Ovary (tissue), 7 donors: ENCODE measurements at regions not wholly inside any gene's neighbourhood (a gene's known extent, or its start where the extent isn't known, plus 50 kb on each side); places are given as distances from the start of the nearest gene placed in this dataset.

ENCODE experiments used
- DNase-seq, 5 donors: peaks; one replicate each; pipeline ENCODE4 v3.0.0-alpha.2; 2019 to 2020
- H3K27ac ChIP-seq, 2 donors: fragments of 200-600 bp; one replicate each; pipeline versions ENCODE4 v1.5.1 to v1.8.0; 2019 to 2022
- H3K27me3 ChIP-seq: fragments of 200-600 bp; one replicate; pipeline ENCODE4 v1.8.0; 2022
- H3K36me3 ChIP-seq: fragments of 200-600 bp; sonication (generic); one replicate; pipeline ENCODE4 v1.5.1; 2019
- H3K4me1 ChIP-seq: one replicate; pipeline ENCODE4 v1.8.1; 2013; ENCODE audit warnings: mild to moderate bottlenecking, moderate library complexity; ENCODE audit not compliant: insufficient read depth
- H3K4me3 ChIP-seq: fragments of 200-600 bp; sonication (generic); one replicate; pipeline ENCODE4 v1.5.1; 2017
- H3K9me3 ChIP-seq, 2 donors: fragments of 200-600 bp in 1 of 2; sonication (generic) in 1 of 2; one replicate each; pipeline versions ENCODE4 v1.5.1 to v1.8.1; 2013 to 2019; ENCODE audit warnings: mild to moderate bottlenecking in 1 of 2, moderate library complexity in 1 of 2
- EP300 ChIP-seq: sonication (generic); formaldehyde crosslinking; IDR thresholded peaks from one replicate; pipeline ENCODE4 v1.6.1; 2017; ENCODE audit warnings: antibody characterized with exemption
- POLR2A ChIP-seq: fragments of 450-650 bp; IDR thresholded peaks from one replicate; pipeline ENCODE4 v1.6.1; 2017; ENCODE audit warnings: antibody characterized with exemption, mild to moderate bottlenecking, moderate library complexity
- WGBS, 3 donors: extraction: QIAGEN DNeasy Blood & Tissue Kit in 1 of 3; methylation state at CpG; one replicate each; pipeline versions ENCODE4 v1.1.5 to v1.1.7; 2013 to 2017; 5-methylcytosine and 5-hydroxymethylcytosine counted together
- intact Hi-C, 4 donors: fragments of 100-400 bp; cut with DNase I; formaldehyde crosslinking; loops; one replicate each; pipeline versions ENCODE4 v1.11.0 to v1.15.1; 2022 to 2023
- TF ChIP-seq, protein P1 (sequence below), 3 donors: fragments of 450-650 bp in 2 of 3; fragments of 200-600 bp in 1 of 3; IDR thresholded peaks; one replicate each; pipeline versions ENCODE4 v1.5.1 to v1.8.0; 2016 to 2022; ENCODE audit warnings: antibody characterized with exemption in 3 of 3, mild to moderate bottlenecking in 1 of 3
- donor health status: DM: no; HTN: no; CAD: no; lungs with moderate emphysema.
- donor health status: DM: no; HTN: no; CAD: no.
- donor health status: Bipolar disorder and iron deficiency.
- donor health status: DM: no; HTN: no; CAD: no.
- donor health status: DM: yes; HTN: yes; CAD: no.

DNA sequence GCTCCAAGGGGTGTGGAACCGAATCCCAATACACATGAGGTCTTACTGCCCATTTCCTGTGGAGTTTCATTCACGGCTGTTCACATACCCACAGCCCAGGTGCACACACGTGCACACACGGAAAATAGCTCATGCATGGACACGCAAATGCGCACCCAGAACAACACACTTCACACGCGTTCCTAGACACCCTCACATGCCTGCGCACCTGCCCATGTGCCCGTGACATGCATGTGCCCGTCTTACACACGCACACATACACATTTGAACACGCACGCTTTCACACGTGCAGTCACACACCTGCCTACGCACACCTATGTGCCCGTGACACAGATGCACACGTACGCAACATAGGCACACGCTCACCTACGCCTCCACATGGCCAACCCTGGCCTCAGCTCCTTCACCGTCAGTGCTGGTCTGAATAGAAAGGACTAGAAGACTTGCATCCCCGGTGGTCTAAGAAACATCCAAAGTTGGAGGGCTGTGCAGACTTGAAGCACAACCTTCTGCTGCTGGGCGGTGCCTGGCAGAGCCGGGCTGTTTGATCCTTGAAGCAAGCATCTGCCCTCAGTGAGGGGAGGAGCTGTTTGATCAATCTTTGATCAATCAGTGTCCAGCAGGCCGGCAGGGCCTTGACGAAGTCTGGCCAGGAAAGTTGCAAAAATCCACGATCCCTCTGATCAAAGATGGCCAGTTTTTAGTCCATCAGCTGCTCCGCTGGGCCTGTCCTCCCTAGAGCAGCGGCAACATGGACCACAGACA lies 164.7 kb downstream of the OLFM1 start:
- DNase-seq = no peak
- no peak overlapping the region for H3K27ac ChIP-seq
- no peaks in the 10 kb centered on the region for H3K9me3 ChIP-seq
- intact Hi-C loops = no loop called here
- no peaks in the 10 kb centered on the region for H3K4me1 ChIP-seq
- no peaks in the 10 kb centered on the region for H3K27me3 ChIP-seq
- 85 to 88% (median 85%) methylated on average over 30 of the region's 30 CpGs for WGBS, 3 donors
- TF ChIP-seq EP300 = no peak
- TF ChIP-seq POLR2A = no peak
- TF ChIP-seq, protein P1, sequence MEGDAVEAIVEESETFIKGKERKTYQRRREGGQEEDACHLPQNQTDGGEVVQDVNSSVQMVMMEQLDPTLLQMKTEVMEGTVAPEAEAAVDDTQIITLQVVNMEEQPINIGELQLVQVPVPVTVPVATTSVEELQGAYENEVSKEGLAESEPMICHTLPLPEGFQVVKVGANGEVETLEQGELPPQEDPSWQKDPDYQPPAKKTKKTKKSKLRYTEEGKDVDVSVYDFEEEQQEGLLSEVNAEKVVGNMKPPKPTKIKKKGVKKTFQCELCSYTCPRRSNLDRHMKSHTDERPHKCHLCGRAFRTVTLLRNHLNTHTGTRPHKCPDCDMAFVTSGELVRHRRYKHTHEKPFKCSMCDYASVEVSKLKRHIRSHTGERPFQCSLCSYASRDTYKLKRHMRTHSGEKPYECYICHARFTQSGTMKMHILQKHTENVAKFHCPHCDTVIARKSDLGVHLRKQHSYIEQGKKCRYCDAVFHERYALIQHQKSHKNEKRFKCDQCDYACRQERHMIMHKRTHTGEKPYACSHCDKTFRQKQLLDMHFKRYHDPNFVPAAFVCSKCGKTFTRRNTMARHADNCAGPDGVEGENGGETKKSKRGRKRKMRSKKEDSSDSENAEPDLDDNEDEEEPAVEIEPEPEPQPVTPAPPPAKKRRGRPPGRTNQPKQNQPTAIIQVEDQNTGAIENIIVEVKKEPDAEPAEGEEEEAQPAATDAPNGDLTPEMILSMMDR (IDR thresholded peaks at IDR 0.05) = no peak
- no peak overlapping the region for H3K4me3 ChIP-seq
- H3K36me3 ChIP-seq = no peaks in the 10 kb centered on the region

DNA sequence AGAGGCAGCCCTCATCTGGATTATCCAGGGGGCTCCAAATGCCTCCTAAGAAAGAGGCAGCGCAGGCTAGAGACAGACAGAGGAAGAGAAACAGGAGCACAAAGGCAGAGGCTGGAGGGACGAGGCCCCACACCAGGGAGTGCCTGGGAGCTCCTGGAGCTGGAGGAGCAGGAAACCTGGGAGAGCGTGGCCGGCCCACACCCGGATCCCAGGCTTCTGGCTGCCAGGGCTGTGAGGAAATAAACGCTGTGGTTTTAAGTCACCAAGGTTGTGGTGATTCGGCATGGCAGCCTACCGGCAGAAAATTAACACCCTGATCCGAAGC lies 165.5 kb downstream of the OLFM1 start:
- 20 to 23% (median 22%) methylated on average over 9 of the region's 9 CpGs for WGBS, 3 donors
- Histone ChIP-seq H3K4me3 (no peak overlapping the region), H3K9me3 (no peaks in the 10 kb centered on the region), H3K27me3 (no peaks in the 10 kb centered on the region), H3K4me1 (no peaks in the 10 kb centered on the region), H3K27ac (no peak overlapping the region), H3K36me3 (no peaks in the 10 kb centered on the region)
- TF ChIP-seq EP300 = no peak
- TF ChIP-seq POLR2A = no peak
- TF ChIP-seq, protein P1 (IDR thresholded peaks at IDR 0.05) = no peak
- no peak for DNase-seq
- intact Hi-C loops = no loop called here

DNA sequence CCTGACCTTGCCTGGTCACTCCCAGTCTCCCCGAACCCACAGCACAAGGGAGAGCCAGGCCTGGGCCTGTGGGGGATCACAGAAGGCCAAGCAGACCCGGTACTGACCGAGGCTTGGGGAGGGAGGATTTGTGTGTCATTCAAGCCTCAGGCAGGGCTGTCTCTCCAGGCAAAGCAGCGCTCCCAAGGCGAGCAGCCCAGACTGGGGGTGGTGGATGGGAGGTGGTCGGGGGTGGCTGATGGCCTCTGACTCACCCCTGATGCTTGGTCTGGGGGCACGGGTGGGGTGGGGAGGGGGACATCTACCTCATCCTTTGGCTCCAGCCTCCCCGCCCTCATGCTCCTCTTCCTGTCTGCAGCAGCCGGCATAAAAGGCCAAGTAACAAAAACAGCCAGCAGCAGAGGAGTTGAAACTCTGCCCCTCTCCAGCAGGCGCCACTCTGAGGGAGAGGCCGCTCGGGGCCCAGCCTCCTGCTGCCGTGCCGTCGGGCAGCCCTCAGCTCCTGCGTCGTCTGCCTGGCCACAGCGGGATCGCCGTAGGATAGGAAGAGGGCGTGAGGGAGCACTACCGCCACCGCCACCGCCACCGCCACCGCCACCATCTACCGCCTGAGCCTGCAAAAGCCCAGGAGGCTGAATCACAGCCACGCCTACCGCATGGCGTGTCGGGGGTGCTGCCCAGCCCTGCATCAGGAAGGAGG lies 166.0 kb downstream of the OLFM1 start:
- 34 to 46% (median 45%) methylated on average over 28 to 31 of the region's 31 CpGs for WGBS, 3 donors
- H3K4me3 ChIP-seq = no peak overlapping the region
- no peaks in the 10 kb centered on the region for H3K27me3 ChIP-seq
- H3K9me3 ChIP-seq = no peaks in the 10 kb centered on the region
- no peak for DNase-seq
- no peaks in the 10 kb centered on the region for H3K36me3 ChIP-seq
- no peaks in the 10 kb centered on the region for H3K4me1 ChIP-seq
- H3K27ac ChIP-seq = no peak overlapping the region
- intact Hi-C loops = no loop called here
- TF ChIP-seq POLR2A (no peak), EP300 (no peak)
- TF ChIP-seq, protein P1 (IDR thresholded peaks at IDR 0.05) = no peak

GRCh38 chr9:135254176-135255032 lies 166.9 kb downstream of the OLFM1 start:
- WGBS, 3 donors = 85 to 87% (median 87%) methylated on average over 21 to 25 of the region's 25 CpGs
- H3K36me3 ChIP-seq = no peaks in the 10 kb centered on the region
- no peaks in the 10 kb centered on the region for H3K4me1 ChIP-seq
- intact Hi-C loops = no loop called here
- H3K27ac ChIP-seq = no peak overlapping the region
- TF ChIP-seq, protein P1 (IDR thresholded peaks at IDR 0.05) = no peak
- TF ChIP-seq POLR2A = no peak
- no peak for TF ChIP-seq EP300
- H3K4me3 ChIP-seq = no peak overlapping the region
- no peaks in the 10 kb centered on the region for H3K9me3 ChIP-seq
- H3K27me3 ChIP-seq = no peaks in the 10 kb centered on the region
- DNase-seq = no peak
